ENCODE measurements at regions not wholly inside any gene's neighbourhood (a gene's known extent, or its start where the extent isn't known, plus 50 kb on each side); places are given as distances from the start of the nearest gene placed in this dataset.

GRCh38 chr5:129379406-129379805 lies 80.7 kb upstream of the ADAMTS19 start:
- no peak overlapping the region for H3K4me3 ChIP-seq (replicated peaks in 1 of 3; ENCODE audit: insufficient read depth in 1 of 3, low read depth in 1 of 3, low read length in 3 of 3)
- no peaks in the 10 kb centered on the region for H3K9me3 ChIP-seq (replicated peaks; ENCODE audit: control insufficient read depth, insufficient read depth, low read length)
- FAIRE-seq (no peak), DNase-seq (ENCODE audit: low read depth, low spot score) (no peak)
- CTCF ChIA-PET = interaction anchor here (1.3 kb wide), 1 partner anchor 10 kb away, joined by 3 read pairs; no protein-coding TSS in a partner anchor
- no peaks in the 10 kb centered on the region for H3K9me1 ChIP-seq (replicated peaks; ENCODE audit: control insufficient read depth, extremely low read depth, insufficient read depth, low read length)
- no peaks in the 10 kb centered on the region for H3K4me1 ChIP-seq (ENCODE audit: control insufficient read depth, extremely low read depth, insufficient read depth, low read length)
- H2AFZ ChIP-seq (ENCODE audit: low read depth, low read length) = no peak overlapping the region
- no peaks in the 10 kb centered on the region for H3K27me3 ChIP-seq (ENCODE audit: control insufficient read depth in 2 of 2, insufficient read depth in 2 of 2, low read length in 2 of 2)
- POLR2A ChIA-PET = no interaction called here
- no peak overlapping the region for H3K27ac ChIP-seq (ENCODE audit: insufficient read depth, low read depth, low read length)
- TF ChIP-seq POLR2AphosphoS5 (IDR thresholded peaks at IDR 0.05; ENCODE audit: insufficient read depth, low read depth, low read length) (no peak), JUN (IDR thresholded peaks at IDR 0.05; ENCODE audit: borderline replicate concordance, insufficient read depth, insufficient read length, low read depth) (no peak), GATA2 (IDR thresholded peaks at IDR 0.05; ENCODE audit: insufficient read depth, insufficient read length, low read depth, low read length) (no peak), CTCF (IDR thresholded peaks at IDR 0.05; ENCODE audit: extremely low read depth in 1 of 2, insufficient read depth in 1 of 2, low read depth in 1 of 2, low read length in 2 of 2) (no peak), FOS (IDR thresholded peaks at IDR 0.05; ENCODE audit: borderline replicate concordance, insufficient read depth, low read length) (no peak), MYC (IDR thresholded peaks at IDR 0.05; ENCODE audit: low read depth, low read length) (no peak), POLR2A (IDR thresholded peaks at IDR 0.05; ENCODE audit: low read depth, low read length) (no peak), EZH2 (IDR thresholded peaks at IDR 0.05; ENCODE audit: borderline replicate concordance, low read depth, low read length, severe bottlenecking) (no peak), MAX (IDR thresholded peaks at IDR 0.05; ENCODE audit: insufficient read depth, insufficient read length) (no peak)
- no peak overlapping the region for H3K9ac ChIP-seq (replicated peaks; ENCODE audit: extremely low read depth, insufficient read depth, low read length)
- dilution Hi-C loops (cut with MboI; ENCODE audit: extremely low pct_ligation_motif_present, low sequenced_read_pairs) = no loop called here
- BruUV-seq (replicated peaks) = no TSS peak
- H3K4me2 ChIP-seq (ENCODE audit: insufficient read depth, low read length) = no peak overlapping the region
- no peaks in the 10 kb centered on the region for H3K36me3 ChIP-seq (ENCODE audit: control insufficient read depth in 2 of 2, extremely low read depth in 1 of 2, insufficient read depth in 2 of 2, low read length in 2 of 2)
- intact Hi-C loops (cut with micrococcal nuclease) = no loop called here
- no peaks in the 10 kb centered on the region for H4K20me1 ChIP-seq (replicated peaks; ENCODE audit: control insufficient read depth, extremely low read depth, insufficient read depth, low read length)
- no peaks in the 10 kb centered on the region for H3K79me2 ChIP-seq (ENCODE audit: control insufficient read depth, insufficient read depth, low read length)
